SK-N-MC (cell line): ENCODE measurements at regions not wholly inside any gene's neighbourhood (a gene's known extent, or its start where the extent isn't known, plus 50 kb on each side); places are given as distances from the start of the nearest gene placed in this dataset.
A peak's percentile ranks its signal among the peaks of the same experiment; 100 is the strongest.

Source experiments
- DNase-seq: peaks from one replicate; pipeline ENCODE4 v3.0.0-alpha.2; 2011; ENCODE audit warnings: low read depth, low spot score
- H3K27ac ChIP-seq: fragments of 200-600 bp; sonication (generic); 2 replicates; pipeline ENCODE4 v1.5.1; 2016; ENCODE audit warnings: mixed run types
- H3K36me3 ChIP-seq: fragments of 200-600 bp; sonication (generic); 2 replicates; pipeline ENCODE4 v1.6.1; 2017; ENCODE audit warnings: antibody characterized with exemption, low read length, mixed read lengths; ENCODE audit not compliant: insufficient read depth
- H3K4me3 ChIP-seq: fragments of 200-600 bp; sonication (generic); 2 replicates; pipeline ENCODE4 v1.5.1; 2016
- H3K9ac ChIP-seq: fragments of 200-600 bp; sonication (generic); 2 replicates; pipeline ENCODE4 v1.8.0; 2017; ENCODE audit warnings: mixed run types, mixed read lengths; ENCODE audit not compliant: insufficient read length
- H3K9me3 ChIP-seq: fragments of 200-600 bp; sonication (generic); 2 replicates; pipeline ENCODE4 v1.6.1; 2017; ENCODE audit warnings: low read depth, mild to moderate bottlenecking, antibody characterized with exemption, low read length, moderate library complexity, mixed read lengths
- EZH2 ChIP-seq: fragments of 200-600 bp; sonication (generic); IDR thresholded peaks from one replicate; pipeline ENCODE4 v1.6.1; 2017; ENCODE audit warnings: antibody characterized with exemption
- FOXP2 ChIP-seq: optimal IDR thresholded peaks from 2 replicates; pipeline ENCODE3; 2011; ENCODE audit warnings: mild to moderate bottlenecking, moderate library complexity; ENCODE audit not compliant: insufficient read depth; ENCODE audit errors: extremely low read length, control extremely low read depth
- POLR2AphosphoS5 ChIP-seq: IDR thresholded peaks from 2 replicates; pipeline ENCODE4 v1.6.1; 2012; ENCODE audit warnings: mild to moderate bottlenecking, low read depth, low read length, borderline replicate concordance

GRCh38 chr3:162200836-162201235, 704.2 kb downstream of the OTOL1 start:
- no peaks in the 10 kb centered on the region for H3K9me3 ChIP-seq
- TF ChIP-seq EZH2 = no peak
- no peak for TF ChIP-seq POLR2AphosphoS5
- TF ChIP-seq FOXP2 = no peak
- DNase-seq = no peak

DNA sequence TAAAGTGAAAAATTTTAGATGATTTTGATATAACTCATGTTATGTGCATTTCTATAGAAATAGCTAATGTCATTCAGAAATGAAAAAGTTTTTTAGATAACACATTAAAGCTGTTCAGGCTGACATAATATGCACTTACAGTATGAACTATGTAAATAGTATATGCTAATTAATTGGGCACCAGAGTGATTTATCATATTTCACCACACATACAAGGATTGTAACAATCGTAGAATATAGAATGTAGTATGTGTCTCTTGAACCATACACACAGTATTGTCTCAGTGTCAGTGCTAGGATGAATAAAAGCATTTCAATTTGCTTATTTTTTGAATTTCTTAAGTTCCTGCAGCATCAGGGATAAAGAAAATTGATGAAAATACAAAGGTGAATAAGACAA, 710.0 kb downstream of the OTOL1 start:
- DNase-seq = no peak
- TF ChIP-seq POLR2AphosphoS5 = no peak
- TF ChIP-seq FOXP2 = no peak
- no peak for TF ChIP-seq EZH2
- no peak overlapping the region for H3K9ac ChIP-seq

More at GRCh38 chr3:162200836-162201235, 704.2 kb downstream of the OTOL1 start:
- Histone ChIP-seq H3K4me3 (no peak overlapping the region), H3K36me3 (no peaks in the 10 kb centered on the region), H3K9ac (no peak overlapping the region), H3K27ac (no peak overlapping the region)

GRCh38 chr3:162211470-162211869, 714.9 kb downstream of the OTOL1 start:
- no peaks in the 10 kb centered on the region for H3K36me3 ChIP-seq
- no peak overlapping the region for H3K9ac ChIP-seq
- no peaks in the 10 kb centered on the region for H3K9me3 ChIP-seq
- TF ChIP-seq POLR2AphosphoS5 = no peak
- TF ChIP-seq FOXP2 = no peak
- TF ChIP-seq EZH2 = no peak
- H3K27ac ChIP-seq = no peak overlapping the region
- no peak for DNase-seq
- no peak overlapping the region for H3K4me3 ChIP-seq

More for the DNA sequence above, 710.0 kb downstream of the OTOL1 start:
- Histone ChIP-seq H3K9me3 (no peaks in the 10 kb centered on the region), H3K27ac (no peak overlapping the region), H3K36me3 (no peaks in the 10 kb centered on the region), H3K4me3 (no peak overlapping the region)

DNA sequence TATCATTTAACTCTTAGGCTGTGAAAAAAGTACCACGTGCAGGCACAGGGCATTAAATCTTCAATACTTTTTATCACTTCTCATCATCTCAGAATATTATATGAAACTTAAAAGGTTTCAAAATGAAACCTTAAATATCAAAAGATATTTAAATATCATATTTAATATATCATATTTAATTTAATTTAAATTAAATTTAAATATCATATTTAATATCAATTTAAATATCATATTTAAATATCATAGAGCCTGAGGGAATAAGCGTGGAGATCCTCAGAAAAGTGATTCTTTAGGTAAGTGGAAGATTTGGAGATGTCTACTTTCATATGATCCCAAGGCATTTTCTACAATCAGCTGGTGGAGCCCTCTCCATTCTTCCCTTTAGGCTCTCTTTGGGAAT, 716.6 kb downstream of the OTOL1 start:
- no peak overlapping the region for H3K4me3 ChIP-seq
- no peak for DNase-seq
- no peaks in the 10 kb centered on the region; the same call in 1 of the 2 replicates for H3K9me3 ChIP-seq
- no peak overlapping the region for H3K27ac ChIP-seq
- H3K36me3 ChIP-seq = no peaks in the 10 kb centered on the region
- TF ChIP-seq POLR2AphosphoS5 (no peak), EZH2 (no peak), FOXP2 (no peak)
- no peak overlapping the region for H3K9ac ChIP-seq

- no peak for DNase-seq
- H3K4me3 ChIP-seq = no peak overlapping the region
- TF ChIP-seq POLR2AphosphoS5 (no peak), EZH2 (no peak), FOXP2 (no peak)
- H3K27ac ChIP-seq = no peak overlapping the region
- H3K9ac ChIP-seq = no peak overlapping the region
- H3K9me3 ChIP-seq = no peaks in the 10 kb centered on the region; the same call in 1 of the 2 replicates
- H3K36me3 ChIP-seq = no peaks in the 10 kb centered on the region
These were observed 717.3 kb downstream of the OTOL1 start for GRCh38 chr3:162213956-162214355.

DNA sequence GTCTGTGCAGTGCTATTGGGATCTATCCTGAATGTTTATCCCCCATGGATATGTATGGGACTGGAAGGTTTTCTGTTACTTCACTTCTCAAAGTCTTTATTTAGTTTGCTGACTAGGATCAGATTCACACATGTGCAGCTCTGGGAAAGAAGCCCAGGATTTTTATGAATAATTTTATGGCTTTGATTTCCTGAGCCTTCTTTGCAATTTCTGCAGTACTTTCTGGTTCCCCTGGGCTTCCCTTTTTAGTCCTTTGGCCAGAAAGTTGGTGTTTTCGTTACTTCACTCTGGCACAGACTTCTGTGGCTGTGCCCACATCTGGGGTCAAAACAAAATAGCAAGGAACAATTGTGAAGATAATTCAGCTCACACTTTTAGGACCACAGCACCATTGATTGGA, 721.0 kb downstream of the OTOL1 start:
- no peaks in the 10 kb centered on the region; the same call in 1 of the 2 replicates for H3K9me3 ChIP-seq
- H3K36me3 ChIP-seq = no peaks in the 10 kb centered on the region
- H3K9ac ChIP-seq = peak overlapping the region; percentile 42
- H3K27ac ChIP-seq = peak overlapping the region; percentile 93
- peak; percentile 35 for DNase-seq
- TF ChIP-seq FOXP2 (no peak), EZH2 (no peak), POLR2AphosphoS5 (no peak)
- H3K4me3 ChIP-seq = peak overlapping the region; percentile 67

- no peak for TF ChIP-seq EZH2
- no peak for TF ChIP-seq POLR2AphosphoS5
- no peak for TF ChIP-seq FOXP2
- Histone ChIP-seq H3K9ac (peak overlapping the region; percentile 42), H3K4me3 (peak overlapping the region; percentile 67), H3K9me3 (no peaks in the 10 kb centered on the region; the same call in 1 of the 2 replicates), H3K27ac (peak overlapping the region; percentile 93), H3K36me3 (no peaks in the 10 kb centered on the region)
- no peak for DNase-seq
These were observed 721.9 kb downstream of the OTOL1 start for GRCh38 chr3:162218479-162218878.

GRCh38 chr3:162224746-162225145, 728.1 kb downstream of the OTOL1 start:
- no peak for DNase-seq
- TF ChIP-seq POLR2AphosphoS5 (no peak), EZH2 (no peak)

GRCh38 chr3:162236949-162237348, 740.3 kb downstream of the OTOL1 start:
- no peak for TF ChIP-seq EZH2
- no peak for TF ChIP-seq POLR2AphosphoS5
- no peak for TF ChIP-seq FOXP2

More at GRCh38 chr3:162224746-162225145, 728.1 kb downstream of the OTOL1 start:
- Histone ChIP-seq H3K27ac (no peak overlapping the region), H3K9ac (no peak overlapping the region), H3K36me3 (no peaks in the 10 kb centered on the region), H3K9me3 (no peaks in the 10 kb centered on the region), H3K4me3 (no peak overlapping the region)

More at GRCh38 chr3:162236949-162237348, 740.3 kb downstream of the OTOL1 start:
- no peaks in the 10 kb centered on the region for H3K36me3 ChIP-seq
- no peaks in the 10 kb centered on the region for H3K9me3 ChIP-seq
- no peak overlapping the region for H3K9ac ChIP-seq
- H3K4me3 ChIP-seq = no peak overlapping the region
- DNase-seq = no peak
- no peak overlapping the region for H3K27ac ChIP-seq
